NOMO-1 (cell line): ENCODE measurements at regions not wholly inside any gene's neighbourhood (a gene's known extent, or its start where the extent isn't known, plus 50 kb on each side); places are given as distances from the start of the nearest gene placed in this dataset.
A peak's percentile ranks its signal among the peaks of the same experiment; 100 is the strongest.

Experiments
- DNase-seq, 2 experiments: peaks; one replicate each; lab custom pipeline; 2025; ENCODE audit not compliant: unreplicated experiment in 2 of 2; lab: John Stamatoyannopoulos, UW

DNA sequence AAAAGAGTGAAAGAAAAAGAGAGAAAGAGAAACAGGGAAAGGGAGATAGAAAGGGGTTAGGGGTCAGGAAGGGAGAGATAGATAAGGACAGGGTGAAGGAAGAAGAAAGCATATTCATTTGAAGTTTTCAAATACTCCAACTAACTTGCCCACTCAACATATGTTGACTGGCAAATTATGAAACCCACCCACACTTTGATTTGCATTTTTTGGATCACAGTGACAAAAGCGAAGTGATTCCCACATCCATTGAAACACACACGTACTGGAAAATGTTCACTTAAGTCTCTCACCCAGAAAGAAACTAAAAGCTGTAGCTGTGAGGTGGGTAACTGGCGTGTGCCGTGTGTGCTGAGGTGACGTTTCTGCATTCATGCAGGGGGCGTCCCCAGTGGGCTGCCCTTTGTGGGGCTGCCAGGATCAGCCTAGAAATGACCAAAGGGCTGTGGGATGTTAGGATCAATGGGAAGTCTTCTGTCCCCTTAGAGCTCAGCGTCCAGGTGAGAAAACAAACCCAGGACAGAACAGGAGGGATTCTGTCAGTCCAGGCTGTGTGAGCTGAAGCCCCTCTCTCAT, 134.9 kb upstream of the ADARB2 start:
- DNase-seq: no peak

DNA sequence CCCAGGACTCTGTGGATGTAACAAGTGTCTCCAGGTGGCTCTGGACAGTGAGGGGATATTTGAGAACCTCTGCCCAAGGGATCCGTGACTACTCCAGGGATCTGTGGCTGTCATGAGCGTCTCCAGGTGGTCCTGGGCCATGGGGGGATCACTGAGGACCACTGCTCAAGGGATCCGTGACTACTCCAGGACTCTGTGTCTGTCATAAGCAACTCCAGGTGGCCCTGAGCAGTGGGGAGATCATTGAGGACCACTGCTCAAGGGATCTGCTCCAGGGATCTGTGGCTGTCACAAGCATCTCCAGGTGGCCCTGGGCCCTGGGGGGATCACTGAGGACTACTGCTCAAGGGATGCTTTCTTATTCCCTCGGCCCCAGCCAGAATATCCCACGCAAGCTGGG, 133.2 kb upstream of the ADARB2 start:
- DNase-seq: no peak

DNA sequence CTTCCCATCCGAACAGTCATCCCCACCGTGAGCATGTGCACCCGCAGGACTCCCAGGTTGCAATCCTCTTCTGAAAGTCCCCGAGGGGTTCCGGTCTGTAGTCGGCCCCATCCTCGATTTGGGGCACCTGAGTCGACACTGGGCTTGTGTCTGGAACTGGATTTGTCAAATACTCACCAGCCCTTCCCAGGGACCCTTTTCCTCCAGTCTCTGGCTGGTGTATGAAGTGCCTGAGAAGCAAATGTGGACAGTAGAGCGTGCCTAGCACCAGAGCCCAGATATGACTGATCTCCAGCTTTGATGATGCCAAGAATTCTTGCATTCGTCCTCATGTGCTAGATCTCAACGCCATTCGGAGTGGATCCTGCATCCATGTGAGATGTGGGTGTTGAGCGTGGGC, 132.5 kb upstream of the ADARB2 start:
- no peak for DNase-seq

DNA sequence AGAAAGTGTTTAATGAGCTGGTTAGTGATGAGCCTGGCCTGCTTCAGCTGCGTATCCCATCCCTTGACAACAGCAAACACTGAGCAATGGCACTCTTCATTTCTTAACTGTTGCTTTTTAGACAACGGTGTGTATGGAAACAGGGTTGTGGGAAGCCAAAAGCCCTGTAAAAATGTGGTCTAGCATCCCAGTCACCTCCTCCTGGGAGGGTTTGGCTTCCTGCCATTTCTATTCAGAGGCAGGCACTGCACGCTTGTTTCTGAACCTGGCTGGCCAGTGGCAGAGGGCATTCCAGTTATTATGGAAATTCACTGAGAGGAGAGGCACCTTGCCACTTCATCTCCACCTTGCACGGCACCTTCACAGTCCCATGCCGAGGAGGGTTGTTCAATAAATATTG, 123.0 kb upstream of the ADARB2 start:
- DNase-seq: no peak

DNA sequence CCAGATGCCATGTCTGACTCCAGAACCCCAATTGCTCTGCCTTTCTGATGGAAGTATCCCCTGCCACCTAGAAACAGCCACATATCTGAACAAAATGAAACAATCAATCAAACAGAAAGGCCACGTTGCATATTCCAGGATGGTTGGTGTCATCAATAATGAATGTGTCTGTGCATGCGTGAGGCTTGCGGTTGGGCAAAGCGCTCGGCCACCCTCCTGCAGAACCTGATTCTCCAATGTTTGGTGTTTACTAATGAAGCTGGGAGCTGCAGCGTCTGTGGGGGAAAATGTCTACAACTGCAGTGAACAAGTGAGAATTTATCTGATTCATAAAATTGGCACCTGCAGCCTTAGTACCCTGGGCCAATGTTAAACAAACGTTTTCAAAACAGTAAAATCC, 121.2 kb upstream of the ADARB2 start:
- DNase-seq: no peak

DNA sequence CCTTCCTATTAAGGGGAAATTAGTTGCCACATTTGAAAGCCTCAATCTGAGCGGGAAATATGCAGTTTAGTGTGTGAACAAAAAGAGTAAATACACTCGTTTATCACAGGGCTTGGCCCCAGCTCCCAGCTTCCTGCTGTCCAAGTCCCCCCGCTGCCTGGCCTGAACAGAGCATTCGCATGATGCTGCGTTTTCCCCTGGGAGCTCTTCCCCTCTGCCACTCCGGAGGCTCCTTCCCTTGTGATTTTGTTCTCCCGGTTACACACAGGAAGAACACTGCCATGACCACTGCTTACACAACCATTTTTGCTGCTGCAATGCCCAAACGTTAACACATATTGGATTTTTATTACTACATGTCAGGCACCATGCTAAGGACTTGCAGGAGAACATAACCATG, 120.7 kb upstream of the ADARB2 start:
- no peak for DNase-seq

DNA sequence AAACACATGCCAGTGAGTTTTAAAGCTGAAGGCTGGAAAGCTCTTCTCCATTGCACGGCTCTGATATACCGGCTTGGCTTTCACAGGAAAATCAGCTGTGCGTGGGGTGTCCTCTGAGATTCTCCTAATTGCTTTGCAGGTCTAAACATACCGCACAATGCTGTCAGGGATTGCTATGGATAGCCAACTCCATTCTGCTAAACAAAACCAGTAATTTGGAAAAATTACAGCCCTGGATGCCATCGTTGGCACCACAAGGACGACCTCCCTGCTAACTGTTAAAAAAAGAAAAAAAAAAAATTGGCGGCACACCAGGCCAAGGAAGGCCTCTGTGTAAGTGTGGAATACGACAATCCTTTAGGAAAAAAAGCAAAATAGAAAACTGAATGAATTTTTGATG, 118.6 kb upstream of the ADARB2 start:
- DNase-seq: no peak

DNA sequence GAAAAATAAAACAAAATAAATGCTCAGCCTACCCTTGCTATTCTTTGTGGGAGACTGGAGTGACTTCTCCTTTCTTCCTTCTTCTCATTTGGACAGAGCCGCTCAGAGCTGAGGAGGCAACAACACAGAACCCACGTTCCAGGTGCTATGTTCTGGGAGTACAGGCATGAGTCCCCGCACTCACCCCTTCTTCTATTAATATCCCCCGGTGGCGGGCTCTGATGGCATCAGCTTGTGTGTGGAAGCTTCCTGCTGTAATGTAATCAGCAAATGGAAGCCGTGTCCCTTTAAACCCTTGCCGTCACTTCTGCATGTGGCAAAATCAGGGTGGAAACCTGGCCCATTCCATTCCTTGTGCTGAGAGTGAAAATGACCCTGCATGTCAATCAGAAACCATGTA, 116.9 kb upstream of the ADARB2 start:
- no peak for DNase-seq

DNA sequence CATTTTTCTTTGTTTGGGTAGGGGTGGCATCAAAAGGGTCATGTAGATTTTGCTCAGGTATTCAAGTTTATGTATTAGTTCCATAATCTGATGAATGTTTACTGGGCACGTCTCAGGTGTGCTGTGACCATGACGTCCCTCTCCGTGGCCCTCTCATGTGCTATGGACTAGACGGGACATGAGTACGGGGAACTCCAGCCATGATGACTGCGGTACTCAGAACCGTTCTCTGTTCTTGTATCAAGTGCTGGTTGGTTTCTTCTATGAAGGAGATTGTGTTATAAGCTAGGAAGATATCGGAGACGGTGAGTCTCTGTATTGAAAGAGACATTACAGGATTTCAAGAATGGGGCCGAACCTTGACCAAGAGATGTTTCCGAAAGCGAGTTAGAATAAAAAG, 116.5 kb upstream of the ADARB2 start:
- DNase-seq: no peak

DNA sequence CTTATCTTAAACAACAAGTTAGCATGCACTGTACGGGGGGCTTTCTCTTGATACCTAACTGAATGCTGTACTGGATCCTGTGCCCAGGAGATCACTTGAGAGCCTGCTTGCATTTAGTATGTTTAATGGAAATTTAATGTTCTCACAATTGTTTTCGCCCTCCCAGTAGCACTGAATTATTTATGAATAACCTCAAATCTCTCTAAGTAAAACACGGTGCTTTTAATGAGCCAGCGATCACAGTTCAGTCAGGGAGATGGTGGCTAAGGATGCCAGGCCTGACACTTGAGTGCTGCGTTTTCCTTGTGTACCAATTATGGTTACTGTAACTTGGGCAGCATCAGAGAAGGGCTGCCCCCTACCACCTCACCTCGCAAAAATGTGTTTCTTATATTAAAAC, 115.5 kb upstream of the ADARB2 start:
- DNase-seq: no peak

DNA sequence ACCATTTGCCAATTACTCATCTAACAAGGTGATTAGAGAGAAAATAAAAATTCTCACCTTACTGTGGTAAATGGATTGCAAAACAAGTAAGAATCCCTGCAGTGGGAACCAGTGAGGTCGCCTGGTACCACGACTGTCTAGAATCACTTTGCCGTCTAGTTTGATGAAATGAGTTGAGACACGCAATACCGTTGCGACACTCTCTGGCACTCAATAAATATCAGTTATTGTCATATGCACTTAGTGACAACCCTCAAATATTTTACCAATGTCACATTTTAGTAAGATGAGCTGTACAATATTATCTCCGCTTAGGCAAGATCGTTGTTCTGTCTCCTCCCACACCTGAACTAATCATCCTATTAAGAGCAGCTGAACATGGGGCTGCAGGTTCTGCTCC, 114.4 kb upstream of the ADARB2 start:
- DNase-seq: no peak

DNA sequence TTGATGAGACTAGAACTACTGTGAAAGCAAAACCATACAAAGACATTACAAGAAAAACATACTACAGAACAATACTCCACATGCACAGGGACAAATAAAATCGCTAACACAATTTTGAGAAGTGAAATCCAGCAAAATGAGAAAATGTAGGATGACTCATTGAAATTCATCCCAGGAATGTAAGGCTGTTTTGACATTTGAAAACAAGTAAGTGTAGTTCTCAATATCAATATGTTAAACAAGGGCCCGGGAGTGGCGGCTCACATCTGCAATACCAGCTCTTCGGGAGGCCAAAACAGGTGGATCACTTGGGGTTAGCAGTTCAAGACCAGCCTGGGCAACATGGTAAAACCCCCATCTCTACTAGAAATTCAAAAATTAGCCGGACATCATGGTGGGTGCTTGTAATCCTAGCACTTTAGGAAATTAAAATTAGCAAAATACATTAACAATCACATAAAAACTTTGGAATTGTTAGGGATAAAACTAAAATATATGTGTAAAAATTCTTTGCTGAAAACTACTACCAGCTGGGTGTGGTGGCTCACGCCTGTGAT, 113.7 kb upstream of the ADARB2 start:
- no peak for DNase-seq

DNA sequence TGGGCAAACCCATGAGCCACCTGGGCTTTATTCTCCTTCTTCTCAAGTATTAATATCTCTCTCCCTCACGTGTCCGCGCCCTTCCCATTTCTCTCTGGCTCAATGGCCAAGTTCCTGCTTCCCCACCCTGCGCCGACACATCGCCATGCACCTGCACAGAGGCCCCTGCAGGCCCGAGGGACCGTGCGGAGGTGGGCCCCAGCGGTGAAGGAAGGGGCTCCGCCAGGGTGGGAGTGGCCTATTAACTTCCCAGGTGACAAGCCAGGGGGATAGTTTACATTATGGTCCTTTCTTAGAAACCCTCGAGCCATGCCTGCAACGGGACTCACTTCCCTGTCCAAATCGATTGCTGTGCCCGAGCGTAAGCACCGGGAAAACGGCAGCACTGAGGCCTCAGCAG, 110.0 kb upstream of the ADARB2 start:
- DNase-seq: no peak

DNA sequence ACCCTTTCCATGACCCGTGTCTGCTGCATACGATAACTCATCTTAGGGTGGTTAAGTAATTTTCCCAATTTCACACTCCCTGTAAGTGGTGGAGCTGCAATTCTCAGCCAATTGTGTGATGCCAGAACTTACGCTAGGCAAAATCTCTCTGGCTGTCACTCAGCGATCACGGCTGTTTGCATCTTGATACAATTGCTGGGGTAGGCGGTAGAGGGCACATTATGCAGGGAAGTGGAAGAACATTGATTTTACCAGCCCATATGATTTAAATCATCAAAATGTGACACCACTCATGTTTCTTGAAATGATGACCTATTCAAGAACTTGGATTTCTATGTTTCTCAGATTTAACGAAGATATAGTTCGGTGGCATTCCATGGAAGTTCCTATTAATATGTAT, 108.7 kb upstream of the ADARB2 start:
- DNase-seq: no peak

DNA sequence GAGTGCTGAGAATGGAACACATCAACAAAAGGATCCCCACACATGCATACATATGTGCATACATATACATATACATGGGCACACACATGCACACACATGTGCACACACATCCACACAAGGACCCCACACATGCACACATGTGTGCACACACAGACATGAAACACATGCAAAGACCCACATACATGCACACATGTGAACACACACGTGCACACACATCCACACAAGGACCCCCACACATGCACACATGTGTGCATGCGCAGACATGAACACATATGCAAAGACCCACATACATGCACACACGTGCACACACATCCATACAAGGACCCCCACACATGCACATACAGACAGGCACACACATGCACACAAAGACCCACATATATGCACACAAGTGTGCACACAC, 104.4 kb upstream of the ADARB2 start:
- DNase-seq: no peak

DNA sequence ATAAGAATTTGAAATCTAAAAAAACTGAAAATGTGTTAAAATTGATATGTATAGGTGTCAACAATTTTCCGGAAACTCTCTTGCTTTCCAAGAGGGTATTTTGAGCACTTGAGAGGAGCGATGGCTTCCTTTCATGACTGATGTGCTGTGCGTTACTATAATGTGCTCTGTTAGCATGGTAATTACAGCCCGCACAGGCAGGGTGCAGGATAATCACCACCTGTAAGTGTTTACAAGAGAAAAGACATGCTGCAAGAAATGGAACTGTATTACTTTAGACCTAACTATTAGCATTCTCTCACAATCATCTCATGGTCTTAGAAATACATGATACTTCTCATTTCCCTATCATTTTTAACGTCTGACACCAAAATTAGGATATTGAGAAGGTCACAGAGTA, 92.4 kb upstream of the ADARB2 start:
- DNase-seq: no peak

DNA sequence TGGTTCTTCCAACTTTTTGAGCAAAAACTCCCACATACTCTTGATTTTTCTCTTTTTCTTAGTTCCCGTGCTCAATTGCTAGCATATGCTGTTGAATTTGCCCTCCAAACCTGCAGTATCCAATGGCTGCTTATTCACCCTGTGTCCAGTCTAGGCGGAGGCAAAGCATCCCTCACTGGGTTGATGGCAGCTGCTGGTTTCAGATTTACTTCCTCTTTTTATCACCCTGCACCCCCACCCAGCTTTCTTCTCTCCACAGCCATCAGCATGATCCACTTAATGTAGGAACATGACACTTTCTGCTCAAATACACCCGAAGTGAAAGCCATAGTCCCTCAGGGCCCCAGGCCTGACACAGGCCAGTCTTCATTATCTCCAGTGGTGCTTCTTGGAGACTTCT, 87.6 kb upstream of the ADARB2 start:
- peak; percentile 9 to 30 for DNase-seq

DNA sequence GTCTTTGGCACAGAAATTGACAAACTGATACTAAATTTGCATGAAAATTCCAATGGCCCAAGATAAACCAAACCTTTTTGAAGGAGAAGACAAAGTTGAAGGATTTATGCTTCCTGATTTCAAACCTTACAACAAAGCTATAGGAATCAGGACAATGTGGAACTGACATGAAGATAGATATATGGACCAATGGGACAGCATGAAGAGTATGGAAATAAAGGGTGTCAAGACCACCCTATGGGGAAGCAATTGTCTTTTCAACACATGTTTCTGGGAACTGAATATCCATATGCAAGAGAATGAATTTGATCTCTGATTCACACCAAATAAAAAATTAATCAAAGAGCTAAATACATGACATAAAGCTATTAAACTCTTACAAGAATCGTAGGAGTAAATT, 77.2 kb upstream of the ADARB2 start:
- DNase-seq: no peak

DNA sequence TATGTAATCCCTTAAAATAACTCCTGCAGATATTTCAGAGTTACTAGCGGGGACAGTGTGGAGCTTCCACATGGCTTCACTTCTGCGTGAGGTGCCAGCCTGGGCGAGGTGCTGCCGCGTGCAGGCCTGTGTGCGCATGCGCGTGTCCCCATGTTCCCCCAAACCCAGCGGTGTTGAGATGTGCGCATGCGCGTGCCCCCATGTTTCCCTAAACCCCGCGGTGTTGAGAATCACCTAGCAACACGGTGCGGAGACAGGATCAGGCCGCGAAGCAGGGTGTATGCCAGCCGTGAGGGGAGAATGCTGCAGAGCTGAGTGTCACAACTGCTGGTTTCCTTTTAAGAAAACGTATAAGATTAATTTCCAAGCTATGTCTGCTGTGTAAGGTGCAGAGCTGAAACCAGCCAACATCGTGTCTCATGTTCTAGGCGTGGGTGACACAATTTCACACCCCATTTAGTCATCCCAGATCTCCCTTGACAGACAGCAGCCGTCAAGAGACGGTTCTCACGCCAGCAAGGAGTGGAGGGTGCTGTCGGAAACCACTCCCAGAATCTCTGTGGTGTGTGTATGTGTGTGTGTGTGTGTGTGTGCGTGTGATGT, 71.9 kb upstream of the ADARB2 start:
- DNase-seq: no peak

DNA sequence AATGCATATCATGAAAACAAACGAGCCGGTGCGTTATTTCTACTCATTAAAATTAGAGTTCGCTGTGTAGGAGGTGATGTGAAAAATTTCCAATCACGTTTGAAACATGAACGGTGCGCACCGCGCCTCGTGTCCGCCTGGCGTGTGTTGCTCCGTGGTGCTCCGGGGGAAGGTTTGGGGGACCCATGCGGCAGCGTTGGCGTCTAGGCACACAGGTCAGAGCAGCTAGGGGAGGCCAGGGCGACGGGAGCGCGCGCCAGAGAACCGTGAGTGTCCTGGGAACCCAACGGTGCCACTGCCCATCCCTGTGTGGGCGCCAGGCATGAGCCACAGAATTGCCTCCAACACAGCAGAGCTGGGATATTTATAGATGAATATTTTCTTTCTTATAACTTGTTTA, 70.6 kb upstream of the ADARB2 start:
- no peak for DNase-seq

DNA sequence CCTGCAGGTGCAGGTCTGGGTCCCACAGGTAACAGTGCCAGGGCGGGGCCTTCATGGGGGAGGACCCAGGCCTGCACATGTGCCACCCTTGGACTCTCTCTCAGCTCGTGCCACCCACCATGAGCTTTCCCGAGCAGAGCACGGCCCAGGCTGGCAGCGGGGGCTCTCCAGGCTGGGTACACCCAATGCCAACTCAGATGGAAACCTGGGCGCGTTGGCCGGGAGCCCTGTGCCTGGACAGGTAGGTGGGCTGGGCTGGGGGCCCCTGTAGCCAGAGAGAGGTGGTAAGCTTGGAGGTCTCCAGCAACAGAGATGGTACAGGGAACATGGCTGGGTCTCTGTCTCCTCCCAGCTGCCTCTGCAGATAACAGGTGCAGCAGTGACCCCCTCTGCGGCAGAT, 69.9 kb upstream of the ADARB2 start:
- DNase-seq: no peak

DNA sequence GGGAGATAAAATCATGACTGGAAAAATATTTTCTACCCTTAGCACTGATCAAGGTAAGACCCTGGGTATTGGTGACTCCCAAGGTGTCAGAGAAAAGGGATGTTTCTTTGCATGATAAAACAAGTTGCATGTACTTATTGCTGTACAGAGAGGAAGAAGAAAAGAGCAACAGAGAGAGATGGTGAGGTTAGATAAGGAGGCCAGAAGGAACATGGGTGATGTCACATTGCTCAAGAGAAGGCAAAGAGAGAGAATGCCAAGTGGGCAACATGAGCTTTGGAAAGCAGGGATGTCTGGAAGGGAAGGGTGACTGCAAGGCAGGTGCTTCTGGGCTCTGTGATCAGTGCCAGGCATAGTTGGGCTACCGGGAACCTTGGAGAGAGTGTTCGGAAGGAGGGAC, 65.1 kb upstream of the ADARB2 start:
- DNase-seq: no peak

DNA sequence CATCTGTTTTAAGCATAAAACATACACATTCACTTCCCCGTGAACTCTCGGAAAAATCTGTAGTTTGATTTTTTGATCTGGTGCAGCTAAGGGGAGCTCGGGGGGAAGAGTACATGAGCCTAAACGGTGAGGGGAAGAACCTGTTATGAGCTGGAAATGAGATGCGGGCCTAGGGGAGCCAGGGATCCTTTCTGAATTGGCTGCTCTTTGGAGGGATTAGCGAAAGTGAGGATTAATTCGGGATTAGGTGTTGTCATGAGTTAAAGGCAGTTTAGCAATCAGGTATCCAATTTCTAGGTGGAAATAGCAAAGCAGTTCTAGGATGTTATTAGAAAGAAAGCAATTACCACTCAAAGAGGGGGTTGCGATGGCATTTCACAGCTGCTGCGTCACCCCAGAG, 51.1 kb upstream of the ADARB2 start:
- no peak for DNase-seq
